Activated CD8-positive, alpha-beta T cell treated with anti-CD3 and anti-CD28 coated beads, Interleukin-2, amount 10 ng/mL, durations not matched to agents 7 days and 5 days (primary cell): ENCODE measurements at regions not wholly inside any gene's neighbourhood (a gene's known extent, or its start where the extent isn't known, plus 50 kb on each side); places are given as distances from the start of the nearest gene placed in this dataset.

ENCODE experiments used
- ATAC-seq: fragments of 150-1000 bp; cut with Tn5 transposase; one replicate; pipeline ENCODE4 v1.10.0; 2021; ENCODE audit warnings: moderate library complexity
- CTCF ChIA-PET: fragments of 350-600 bp; sonication (Branson Sonifier 250); formaldehyde crosslinking; loops from one replicate; lab custom pipeline; 2021; ENCODE audit warnings: antibody characterized with exemption; lab: Charles Lee
- POLR2A ChIA-PET: fragments of 350-600 bp; sonication (Branson Sonifier 250); formaldehyde crosslinking; loops from one replicate; lab custom pipeline; 2021; ENCODE audit warnings: antibody characterized with exemption; lab: Charles Lee
- DNase-seq: peaks from one replicate; pipeline ENCODE4 v3.0.0-alpha.2; 2020
- H3K27ac Mint-ChIP-seq: one replicate; pipeline ENCODE4 v1.8.0; 2021; ENCODE audit warnings: mild to moderate bottlenecking, mixed read lengths
- H3K27me3 Mint-ChIP-seq: one replicate; pipeline ENCODE4 v1.8.0; 2021; ENCODE audit warnings: low read depth, mixed read lengths
- H3K36me3 Mint-ChIP-seq: one replicate; pipeline ENCODE4 v1.8.0; 2021; ENCODE audit warnings: low read depth, mixed read lengths
- H3K4me1 Mint-ChIP-seq: one replicate; pipeline ENCODE4 v1.8.0; 2021; ENCODE audit warnings: low read depth, mixed read lengths
- H3K4me3 Mint-ChIP-seq: one replicate; pipeline ENCODE4 v1.8.0; 2021; ENCODE audit warnings: mild to moderate bottlenecking, mixed read lengths
- H3K9me3 Mint-ChIP-seq: one replicate; pipeline ENCODE4 v1.8.0; 2022; ENCODE audit warnings: mixed read lengths; ENCODE audit not compliant: insufficient read depth

GRCh38 chr9:108012405-108012804, 522.8 kb upstream of the KLF4 start:
- no peak overlapping the region for H3K27ac Mint-ChIP-seq
- CTCF ChIA-PET, result no interaction called here
- H3K36me3 Mint-ChIP-seq, result no peaks in the 10 kb centered on the region
- no peaks in the 10 kb centered on the region for H3K4me1 Mint-ChIP-seq
- POLR2A ChIA-PET, result no interaction called here
- H3K4me3 Mint-ChIP-seq, result no peak overlapping the region
- DNase-seq (no peak), ATAC-seq (no peak)
- peaks cover 7% of the 10 kb centered on the region for H3K9me3 Mint-ChIP-seq
- no peaks in the 10 kb centered on the region for H3K27me3 Mint-ChIP-seq

- no peaks in the 10 kb centered on the region for H3K9me3 Mint-ChIP-seq
- H3K4me3 Mint-ChIP-seq, result no peak overlapping the region
- ChIA-PET POLR2A (no interaction called here), CTCF (no interaction called here)
- DNase-seq (no peak), ATAC-seq (no peak)
- no peaks in the 10 kb centered on the region for H3K36me3 Mint-ChIP-seq
- no peaks in the 10 kb centered on the region for H3K4me1 Mint-ChIP-seq
- no peaks in the 10 kb centered on the region for H3K27me3 Mint-ChIP-seq
- no peak overlapping the region for H3K27ac Mint-ChIP-seq
Measured at GRCh38 chr9:108003526-108003925, 514.0 kb upstream of the KLF4 start.

GRCh38 chr9:108002371-108002956, 512.9 kb upstream of the KLF4 start:
- DNase-seq, result no peak
- Mint-ChIP-seq H3K4me1 (no peaks in the 10 kb centered on the region), H3K27me3 (no peaks in the 10 kb centered on the region), H3K9me3 (no peaks in the 10 kb centered on the region), H3K36me3 (no peaks in the 10 kb centered on the region), H3K4me3 (no peak overlapping the region), H3K27ac (no peak overlapping the region)
- no peak for ATAC-seq
- ChIA-PET CTCF (no interaction called here), POLR2A (no interaction called here)

GRCh38 chr9:108001237-108001636, 511.7 kb upstream of the KLF4 start:
- H3K4me3 Mint-ChIP-seq, result no peak overlapping the region
- no peak for DNase-seq
- no peaks in the 10 kb centered on the region for H3K36me3 Mint-ChIP-seq
- no peaks in the 10 kb centered on the region for H3K9me3 Mint-ChIP-seq
- ChIA-PET POLR2A (no interaction called here), CTCF (no interaction called here)
- H3K4me1 Mint-ChIP-seq, result no peaks in the 10 kb centered on the region
- no peaks in the 10 kb centered on the region for H3K27me3 Mint-ChIP-seq
- no peak for ATAC-seq
- no peak overlapping the region for H3K27ac Mint-ChIP-seq

- Mint-ChIP-seq H3K27ac (no peak overlapping the region), H3K27me3 (no peaks in the 10 kb centered on the region), H3K9me3 (no peaks in the 10 kb centered on the region), H3K4me1 (no peaks in the 10 kb centered on the region), H3K4me3 (no peak overlapping the region), H3K36me3 (no peaks in the 10 kb centered on the region)
- POLR2A ChIA-PET, result no interaction called here
- CTCF ChIA-PET, result no interaction called here
- ATAC-seq, result no peak
- no peak for DNase-seq
Measured at GRCh38 chr9:107999890-108000289, 510.3 kb upstream of the KLF4 start.

- Mint-ChIP-seq H3K4me3 (no peak overlapping the region), H3K4me1 (no peaks in the 10 kb centered on the region), H3K36me3 (no peaks in the 10 kb centered on the region), H3K9me3 (no peaks in the 10 kb centered on the region), H3K27ac (no peak overlapping the region), H3K27me3 (no peaks in the 10 kb centered on the region)
- ChIA-PET CTCF (no interaction called here), POLR2A (no interaction called here)
- DNase-seq, result no peak
- ATAC-seq, result no peak
Measured at GRCh38 chr9:107999011-107999410, 509.4 kb upstream of the KLF4 start.

GRCh38 chr9:107994648-107995047, 505.1 kb upstream of the KLF4 start:
- ATAC-seq (no peak), DNase-seq (no peak)
- ChIA-PET CTCF (no interaction called here), POLR2A (no interaction called here)
- Mint-ChIP-seq H3K4me1 (no peaks in the 10 kb centered on the region), H3K27me3 (no peaks in the 10 kb centered on the region), H3K9me3 (no peaks in the 10 kb centered on the region), H3K36me3 (no peaks in the 10 kb centered on the region), H3K4me3 (no peak overlapping the region), H3K27ac (no peak overlapping the region)

GRCh38 chr9:107992271-107992670, 502.7 kb upstream of the KLF4 start:
- Mint-ChIP-seq H3K36me3 (no peaks in the 10 kb centered on the region), H3K27ac (no peak overlapping the region)
- no peak for ATAC-seq

GRCh38 chr9:107991581-107991980, 502.0 kb upstream of the KLF4 start:
- ChIA-PET CTCF (no interaction called here), POLR2A (no interaction called here)
- H3K27me3 Mint-ChIP-seq, result no peaks in the 10 kb centered on the region
- no peak for DNase-seq
- ATAC-seq, result no peak
- H3K27ac Mint-ChIP-seq, result no peak overlapping the region
- H3K9me3 Mint-ChIP-seq, result no peaks in the 10 kb centered on the region
- H3K4me3 Mint-ChIP-seq, result no peak overlapping the region
- no peaks in the 10 kb centered on the region for H3K36me3 Mint-ChIP-seq
- no peaks in the 10 kb centered on the region for H3K4me1 Mint-ChIP-seq

More at GRCh38 chr9:107992271-107992670, 502.7 kb upstream of the KLF4 start:
- ChIA-PET POLR2A (no interaction called here), CTCF (no interaction called here)
- H3K27me3 Mint-ChIP-seq, result no peaks in the 10 kb centered on the region
- no peaks in the 10 kb centered on the region for H3K9me3 Mint-ChIP-seq
- no peak overlapping the region for H3K4me3 Mint-ChIP-seq
- no peak for DNase-seq
- H3K4me1 Mint-ChIP-seq, result no peaks in the 10 kb centered on the region

- no peak overlapping the region for H3K27ac Mint-ChIP-seq
Measured at GRCh38 chr9:107989544-107989943, 500.0 kb upstream of the KLF4 start.

GRCh38 chr9:107989099-107989498, 499.5 kb upstream of the KLF4 start:
- Mint-ChIP-seq H3K9me3 (no peaks in the 10 kb centered on the region), H3K4me3 (no peak overlapping the region), H3K27ac (no peak overlapping the region), H3K27me3 (no peaks in the 10 kb centered on the region), H3K4me1 (no peaks in the 10 kb centered on the region), H3K36me3 (no peaks in the 10 kb centered on the region)
- no peak for ATAC-seq
- no peak for DNase-seq
- ChIA-PET POLR2A (no interaction called here), CTCF (no interaction called here)

More at GRCh38 chr9:107989544-107989943, 500.0 kb upstream of the KLF4 start:
- no peaks in the 10 kb centered on the region for H3K4me1 Mint-ChIP-seq
- H3K27me3 Mint-ChIP-seq, result no peaks in the 10 kb centered on the region
- CTCF ChIA-PET, result no interaction called here
- no peaks in the 10 kb centered on the region for H3K36me3 Mint-ChIP-seq
- DNase-seq (no peak), ATAC-seq (no peak)
- no peak overlapping the region for H3K4me3 Mint-ChIP-seq
- POLR2A ChIA-PET, result no interaction called here
- no peaks in the 10 kb centered on the region for H3K9me3 Mint-ChIP-seq

- ATAC-seq (no peak), DNase-seq (no peak)
- Mint-ChIP-seq H3K9me3 (no peaks in the 10 kb centered on the region), H3K4me3 (no peak overlapping the region), H3K4me1 (no peaks in the 10 kb centered on the region), H3K27me3 (no peaks in the 10 kb centered on the region), H3K27ac (no peak overlapping the region), H3K36me3 (no peaks in the 10 kb centered on the region)
- ChIA-PET CTCF (no interaction called here), POLR2A (no interaction called here)
Measured at GRCh38 chr9:107984956-107985355, 495.4 kb upstream of the KLF4 start.

GRCh38 chr9:107983762-107984161, 494.2 kb upstream of the KLF4 start:
- H3K4me1 Mint-ChIP-seq, result no peaks in the 10 kb centered on the region
- no peaks in the 10 kb centered on the region for H3K9me3 Mint-ChIP-seq
- no peaks in the 10 kb centered on the region for H3K27me3 Mint-ChIP-seq
- CTCF ChIA-PET, result no interaction called here
- H3K36me3 Mint-ChIP-seq, result no peaks in the 10 kb centered on the region
- no peak overlapping the region for H3K4me3 Mint-ChIP-seq
- no peak for ATAC-seq
- no peak overlapping the region for H3K27ac Mint-ChIP-seq
- POLR2A ChIA-PET, result no interaction called here
- DNase-seq, result no peak
